MM.1S (cell line): ENCODE measurements at regions not wholly inside any gene's neighbourhood (a gene's known extent, or its start where the extent isn't known, plus 50 kb on each side); places are given as distances from the start of the nearest gene placed in this dataset.

Experiments
- DNase-seq: peaks from one replicate; pipeline ENCODE4 v3.0.0-alpha.2; 2015
- H2AFZ ChIP-seq: fragments of 300-600 bp; sonication (generic); 2 replicates; pipeline ENCODE4 v1.6.0; 2016; ENCODE audit warnings: antibody characterized with exemption, low read length
- H3F3A ChIP-seq: fragments of 300-600 bp; sonication (generic); 2 replicates; pipeline ENCODE4 v1.6.1; 2016; ENCODE audit warnings: mild to moderate bottlenecking, antibody characterized with exemption, low read length, moderate library complexity, mixed read lengths; ENCODE audit not compliant: insufficient read depth
- H3K27ac ChIP-seq: fragments of 300-600 bp; sonication (generic); 2 replicates; pipeline ENCODE4 v1.5.1; 2016; ENCODE audit warnings: mild to moderate bottlenecking, low read length
- H3K27me3 ChIP-seq: fragments of 300-600 bp; sonication (generic); replicated peaks from 2 replicates; pipeline ENCODE4 v1.6.0; 2016; ENCODE audit warnings: low read length; ENCODE audit not compliant: insufficient read depth
- H3K36me3 ChIP-seq: fragments of 300-600 bp; sonication (generic); replicated peaks from 2 replicates; pipeline ENCODE4 v1.6.1; 2016; ENCODE audit warnings: mild to moderate bottlenecking, low read length, mixed read lengths; ENCODE audit not compliant: insufficient read depth
- H3K4me1 ChIP-seq: fragments of 300-600 bp; sonication (generic); 2 replicates; pipeline ENCODE4 v1.6.1; 2016; ENCODE audit warnings: low read length, mixed read lengths
- H3K4me2 ChIP-seq: fragments of 300-600 bp; sonication (generic); 2 replicates; pipeline ENCODE4 v1.6.0; 2016; ENCODE audit warnings: low read depth, low read length
- H3K4me3 ChIP-seq: fragments of 300-600 bp; sonication (generic); 2 replicates; pipeline ENCODE4 v1.5.1; 2016; ENCODE audit warnings: low read length, mixed read lengths
- H3K79me2 ChIP-seq: fragments of 300-600 bp; sonication (generic); 2 replicates; pipeline ENCODE4 v1.6.1; 2016; ENCODE audit warnings: mixed run types, low read length, mixed read lengths
- H3K9ac ChIP-seq: fragments of 300-600 bp; sonication (generic); 2 replicates; pipeline ENCODE4 v1.6.1; 2016; ENCODE audit warnings: low read length, mixed read lengths
- H3K9me2 ChIP-seq: fragments of 300-600 bp; sonication (generic); replicated peaks from 2 replicates; pipeline ENCODE4 v1.6.1; 2016; ENCODE audit warnings: mild to moderate bottlenecking, low read length, mixed read lengths; ENCODE audit not compliant: insufficient read depth
- H3K9me3 ChIP-seq: fragments of 300-600 bp; sonication (generic); replicated peaks from 2 replicates; pipeline ENCODE4 v1.6.1; 2016; ENCODE audit warnings: mild to moderate bottlenecking, low read length, mixed read lengths; ENCODE audit not compliant: insufficient read depth
- H4K20me1 ChIP-seq: fragments of 300-600 bp; sonication (generic); 2 replicates; pipeline ENCODE4 v1.6.1; 2016; ENCODE audit warnings: mild to moderate bottlenecking, low read length, moderate library complexity, mixed read lengths; ENCODE audit not compliant: insufficient read depth
- EZH2 ChIP-seq: fragments of 300-600 bp; sonication (generic); optimal IDR thresholded peaks from 2 replicates; pipeline ENCODE3; 2017; ENCODE audit warnings: low read depth, mild to moderate bottlenecking, antibody characterized with exemption, low read length, mixed read lengths
- EZH2phosphoT487 ChIP-seq: fragments of 300-600 bp; sonication (generic); IDR thresholded peaks from 2 replicates; pipeline ENCODE4 v1.6.1; 2018; ENCODE audit warnings: antibody characterized with exemption, low read length
- TF ChIP-seq, protein P1 (sequence below): fragments of 300-600 bp; sonication (generic); IDR thresholded peaks from 2 replicates; pipeline ENCODE4 v1.5.1; 2016; ENCODE audit warnings: antibody characterized with exemption, low read length, mixed read lengths

GRCh38 chr5:27220752-27221151 is 182.4 kb upstream of the CDH9 start:
- Histone ChIP-seq H3K4me2 (no peak overlapping the region), H4K20me1 (no peaks in the 10 kb centered on the region), H2AFZ (no peak overlapping the region), H3K27me3 (no peaks in the 10 kb centered on the region), H3K27ac (no peak overlapping the region), H3K79me2 (no peaks in the 10 kb centered on the region), H3F3A (no peaks in the 10 kb centered on the region), H3K4me3 (no peak overlapping the region), H3K9ac (no peak overlapping the region), H3K4me1 (no peaks in the 10 kb centered on the region), H3K36me3 (no peaks in the 10 kb centered on the region), H3K9me2 (no peaks in the 10 kb centered on the region), H3K9me3 (no peaks in the 10 kb centered on the region)
- TF ChIP-seq EZH2phosphoT487 (no peak), EZH2 (no peak)
- TF ChIP-seq, protein P1, sequence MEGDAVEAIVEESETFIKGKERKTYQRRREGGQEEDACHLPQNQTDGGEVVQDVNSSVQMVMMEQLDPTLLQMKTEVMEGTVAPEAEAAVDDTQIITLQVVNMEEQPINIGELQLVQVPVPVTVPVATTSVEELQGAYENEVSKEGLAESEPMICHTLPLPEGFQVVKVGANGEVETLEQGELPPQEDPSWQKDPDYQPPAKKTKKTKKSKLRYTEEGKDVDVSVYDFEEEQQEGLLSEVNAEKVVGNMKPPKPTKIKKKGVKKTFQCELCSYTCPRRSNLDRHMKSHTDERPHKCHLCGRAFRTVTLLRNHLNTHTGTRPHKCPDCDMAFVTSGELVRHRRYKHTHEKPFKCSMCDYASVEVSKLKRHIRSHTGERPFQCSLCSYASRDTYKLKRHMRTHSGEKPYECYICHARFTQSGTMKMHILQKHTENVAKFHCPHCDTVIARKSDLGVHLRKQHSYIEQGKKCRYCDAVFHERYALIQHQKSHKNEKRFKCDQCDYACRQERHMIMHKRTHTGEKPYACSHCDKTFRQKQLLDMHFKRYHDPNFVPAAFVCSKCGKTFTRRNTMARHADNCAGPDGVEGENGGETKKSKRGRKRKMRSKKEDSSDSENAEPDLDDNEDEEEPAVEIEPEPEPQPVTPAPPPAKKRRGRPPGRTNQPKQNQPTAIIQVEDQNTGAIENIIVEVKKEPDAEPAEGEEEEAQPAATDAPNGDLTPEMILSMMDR = no peak
- no peak for DNase-seq

DNA sequence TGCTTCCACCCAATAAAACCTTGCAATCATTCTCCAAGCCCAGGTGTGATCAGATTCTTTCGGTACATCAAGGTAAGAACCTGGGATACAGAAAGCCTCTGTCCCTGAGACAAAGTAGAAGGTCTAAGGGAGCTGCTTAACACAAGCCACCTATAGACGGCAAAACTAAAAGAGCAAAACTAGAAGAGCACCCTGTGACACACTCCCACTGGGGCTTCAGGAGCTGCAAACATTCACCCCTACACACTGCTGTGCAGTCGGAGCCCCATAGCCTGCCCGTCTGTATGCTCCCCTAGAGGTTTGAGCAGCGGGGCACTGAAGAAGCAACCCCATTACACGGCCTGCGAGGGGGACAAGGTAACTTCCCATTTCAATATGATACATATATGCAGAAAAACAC is 179.6 kb upstream of the CDH9 start:
- Histone ChIP-seq H3K9me2 (no peaks in the 10 kb centered on the region), H3K4me1 (no peaks in the 10 kb centered on the region), H3F3A (no peaks in the 10 kb centered on the region), H3K4me2 (no peak overlapping the region), H3K9me3 (no peaks in the 10 kb centered on the region), H3K27ac (no peak overlapping the region), H3K9ac (no peak overlapping the region), H3K4me3 (no peak overlapping the region), H3K27me3 (no peaks in the 10 kb centered on the region), H3K36me3 (no peaks in the 10 kb centered on the region), H2AFZ (no peak overlapping the region), H4K20me1 (no peaks in the 10 kb centered on the region), H3K79me2 (no peaks in the 10 kb centered on the region)
- no peak for DNase-seq
- TF ChIP-seq, protein P1 = no peak
- TF ChIP-seq EZH2 = no peak
- TF ChIP-seq EZH2phosphoT487 = no peak

DNA sequence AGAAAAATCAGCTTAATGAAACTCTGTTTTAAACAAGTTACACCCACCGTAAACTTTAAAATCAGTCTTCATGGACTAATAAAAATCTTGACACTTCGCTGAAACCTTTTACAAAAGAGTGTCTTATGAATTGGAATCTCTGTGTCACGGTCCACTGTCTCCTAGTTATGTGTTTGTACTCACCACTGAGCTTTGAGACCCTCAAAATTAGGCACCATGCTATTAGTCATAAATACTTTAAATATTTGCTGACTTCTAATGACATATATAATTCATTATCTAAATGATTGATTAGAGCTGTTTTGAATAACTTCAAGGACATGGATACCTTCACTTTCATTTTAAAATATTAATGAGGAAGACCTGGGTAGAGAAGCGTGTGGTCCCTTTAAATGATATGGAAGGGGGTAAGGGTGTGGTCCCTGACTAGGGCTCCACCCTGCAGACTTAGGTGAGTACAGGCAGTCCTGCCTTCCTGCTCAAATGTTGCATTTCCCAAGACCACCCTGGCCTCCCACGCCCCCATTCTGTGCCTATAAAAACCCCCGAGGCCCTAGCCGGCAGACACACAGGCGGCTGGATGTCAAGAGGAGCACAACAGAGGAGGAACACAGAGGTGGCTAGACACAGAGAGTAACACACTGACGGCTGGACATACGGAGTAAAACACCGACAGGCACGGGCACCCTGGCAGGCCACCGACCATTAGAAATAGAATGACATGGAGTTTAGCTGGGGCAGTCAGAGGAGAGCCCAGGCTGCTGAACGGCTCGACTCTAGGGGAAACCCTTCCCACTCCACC is 179.0 kb upstream of the CDH9 start:
- Histone ChIP-seq H3F3A (no peaks in the 10 kb centered on the region), H3K9me3 (no peaks in the 10 kb centered on the region), H3K4me1 (no peaks in the 10 kb centered on the region), H3K4me2 (0 out of 2 replicates have a peak overlapping the region, but pooled peaks have one; percentile 2), H3K4me3 (no peak overlapping the region), H3K27me3 (no peaks in the 10 kb centered on the region), H4K20me1 (no peaks in the 10 kb centered on the region), H3K9me2 (no peaks in the 10 kb centered on the region), H3K27ac (no peak overlapping the region), H2AFZ (0 out of 2 replicates have a peak overlapping the region, but pooled peaks have one; percentile 19), H3K36me3 (no peaks in the 10 kb centered on the region), H3K79me2 (no peaks in the 10 kb centered on the region), H3K9ac (no peak overlapping the region)
- TF ChIP-seq EZH2phosphoT487 (no peak), EZH2 (no peak)
- TF ChIP-seq, protein P1 = no peak
- no peak for DNase-seq
